ENCODE measurements at regions not wholly inside any gene's neighbourhood (a gene's known extent, or its start where the extent isn't known, plus 50 kb on each side); places are given as distances from the start of the nearest gene placed in this dataset.

- H3K27me3 ChIP-seq (ENCODE audit: control insufficient read depth, insufficient read depth, low read length): no peaks in the 10 kb centered on the region
- H3K4me3 Mint-ChIP-seq: no peak overlapping the region
Observed at GRCh38 chr5:75002271-75002670, 50.1 kb downstream of the GCNT4 start.

GRCh38 chr5:74995926-74996325, 56.4 kb downstream of the GCNT4 start:
- intact Hi-C loops (cut with micrococcal nuclease): no loop called here
- no peak overlapping the region for H3K27ac Mint-ChIP-seq
- H3K9me3 Mint-ChIP-seq: no peaks in the 10 kb centered on the region
- H3K4me1 Mint-ChIP-seq: no peaks in the 10 kb centered on the region
- H3K4me3 ChIP-seq (ENCODE audit: low read length): no peak overlapping the region
- no peaks in the 10 kb centered on the region for H3K4me1 ChIP-seq (ENCODE audit: control insufficient read depth, insufficient read depth, low read length)
- DNase-seq (no peak), ATAC-seq (no peak)
- H3K4me3 Mint-ChIP-seq: no peak overlapping the region
- H3K9me3 ChIP-seq (ENCODE audit: control insufficient read depth, insufficient read depth, low read length): no peaks in the 10 kb centered on the region
- no peak overlapping the region for H3K27ac ChIP-seq (ENCODE audit: low read length)
- H3K36me3 Mint-ChIP-seq: no peaks in the 10 kb centered on the region
- no peaks in the 10 kb centered on the region for H3K36me3 ChIP-seq (ENCODE audit: control insufficient read depth, insufficient read depth, low read length)
- no peak for TF ChIP-seq CTCF (IDR thresholded peaks at IDR 0.05)
- no peaks in the 10 kb centered on the region for H3K27me3 ChIP-seq (ENCODE audit: control insufficient read depth, insufficient read depth, low read length)
- H3K27me3 Mint-ChIP-seq (ENCODE audit: low read depth in 2 of 2): peaks cover 30 to 37% of the 10 kb centered on the region in 2 donors
- 100% methylated on average over 1 of the region's 1 CpG for WGBS (ENCODE audit: insufficient coverage)

More at GRCh38 chr5:75002271-75002670, 50.1 kb downstream of the GCNT4 start:
- Mint-ChIP-seq H3K9me3 (peaks cover 7 to 8% of the 10 kb centered on the region in 2 donors), H3K27ac (no peak overlapping the region), H3K27me3 (ENCODE audit: low read depth in 2 of 2) (peaks cover 10 to 42% of the 10 kb centered on the region in 2 donors), H3K4me1 (no peaks in the 10 kb centered on the region), H3K36me3 (no peaks in the 10 kb centered on the region)
- H3K27ac ChIP-seq (ENCODE audit: low read length): no peak overlapping the region
- no peaks in the 10 kb centered on the region for H3K4me1 ChIP-seq (ENCODE audit: control insufficient read depth, insufficient read depth, low read length)
- TF ChIP-seq CTCF (IDR thresholded peaks at IDR 0.05): no peak
- H3K36me3 ChIP-seq (ENCODE audit: control insufficient read depth, insufficient read depth, low read length): no peaks in the 10 kb centered on the region
- DNase-seq (no peak), ATAC-seq (no peak)
- H3K4me3 ChIP-seq (ENCODE audit: low read length): no peak overlapping the region
- WGBS (ENCODE audit: insufficient coverage): 87% methylated on average over 4 of the region's 4 CpGs
- H3K9me3 ChIP-seq (ENCODE audit: control insufficient read depth, insufficient read depth, low read length): peaks cover 4% of the 10 kb centered on the region
- intact Hi-C loops (cut with micrococcal nuclease): no loop called here

GRCh38 chr5:74994826-74995225, 57.5 kb downstream of the GCNT4 start:
- 82% methylated on average over 2 of the region's 2 CpGs for WGBS (ENCODE audit: insufficient coverage)
- ATAC-seq (no peak), DNase-seq (no peak)
- H3K9me3 Mint-ChIP-seq: no peaks in the 10 kb centered on the region
- H3K4me1 ChIP-seq (ENCODE audit: control insufficient read depth, insufficient read depth, low read length): no peaks in the 10 kb centered on the region
- H3K27ac Mint-ChIP-seq: no peak overlapping the region
- H3K4me3 ChIP-seq (ENCODE audit: low read length): no peak overlapping the region
- H3K27me3 Mint-ChIP-seq (ENCODE audit: low read depth in 2 of 2): peaks cover 30 to 37% of the 10 kb centered on the region in 2 donors
- H3K36me3 Mint-ChIP-seq: no peaks in the 10 kb centered on the region
- H3K4me1 Mint-ChIP-seq: no peaks in the 10 kb centered on the region
- H3K4me3 Mint-ChIP-seq: no peak overlapping the region
- no peak overlapping the region for H3K27ac ChIP-seq (ENCODE audit: low read length)
- no peaks in the 10 kb centered on the region for H3K9me3 ChIP-seq (ENCODE audit: control insufficient read depth, insufficient read depth, low read length)
- no peaks in the 10 kb centered on the region for H3K36me3 ChIP-seq (ENCODE audit: control insufficient read depth, insufficient read depth, low read length)
- no peak for TF ChIP-seq CTCF (IDR thresholded peaks at IDR 0.05)
- intact Hi-C loops (cut with micrococcal nuclease): no loop called here
- H3K27me3 ChIP-seq (ENCODE audit: control insufficient read depth, insufficient read depth, low read length): no peaks in the 10 kb centered on the region

GRCh38 chr5:74993743-74994142, 58.6 kb downstream of the GCNT4 start:
- intact Hi-C loops (cut with micrococcal nuclease): no loop called here
- Mint-ChIP-seq H3K4me3 (no peak overlapping the region), H3K36me3 (no peaks in the 10 kb centered on the region), H3K4me1 (no peaks in the 10 kb centered on the region), H3K9me3 (no peaks in the 10 kb centered on the region), H3K27me3 (ENCODE audit: low read depth in 2 of 2) (peaks cover 30 to 32% of the 10 kb centered on the region in 2 donors), H3K27ac (no peak overlapping the region)
- H3K4me1 ChIP-seq (ENCODE audit: control insufficient read depth, insufficient read depth, low read length): no peaks in the 10 kb centered on the region
- H3K4me3 ChIP-seq (ENCODE audit: low read length): no peak overlapping the region
- whole genome bisulfite sequencing (ENCODE audit: insufficient coverage): 95% methylated on average over 4 of the region's 4 CpGs
- no peaks in the 10 kb centered on the region for H3K9me3 ChIP-seq (ENCODE audit: control insufficient read depth, insufficient read depth, low read length)
- H3K27ac ChIP-seq (ENCODE audit: low read length): no peak overlapping the region
- H3K36me3 ChIP-seq (ENCODE audit: control insufficient read depth, insufficient read depth, low read length): no peaks in the 10 kb centered on the region
- TF ChIP-seq CTCF (IDR thresholded peaks at IDR 0.05): no peak
- ATAC-seq (no peak), DNase-seq (no peak)
- H3K27me3 ChIP-seq (ENCODE audit: control insufficient read depth, insufficient read depth, low read length): no peaks in the 10 kb centered on the region
